ENCODE measurements at regions not wholly inside any gene's neighbourhood (a gene's known extent, or its start where the extent isn't known, plus 50 kb on each side); places are given as distances from the start of the nearest gene placed in this dataset.

- DNase-seq: no peak
Observed at GRCh38 chr18:10401930-10402329, 52.5 kb upstream of the APCDD1 start.

GRCh38 chr18:10402871-10403559 lies 51.4 kb upstream of the APCDD1 start:
- no peak for DNase-seq

- DNase-seq: no peak
Observed at GRCh38 chr18:10403708-10404107, 50.7 kb upstream of the APCDD1 start.

GRCh38 chr18:10404168-10404567 lies 50.3 kb upstream of the APCDD1 start:
- no peak for DNase-seq

Data from CD4-positive, alpha-beta T cell treated with Interferon alpha-2 for 1 hour (primary cell).